ENCODE measurements at regions not wholly inside any gene's neighbourhood (a gene's known extent, or its start where the extent isn't known, plus 50 kb on each side); places are given as distances from the start of the nearest gene placed in this dataset.

GRCh38 chr9:73911804-73912203 lies 585.3 kb upstream of the RORB start:
- TF ChIP-seq, protein P1, sequence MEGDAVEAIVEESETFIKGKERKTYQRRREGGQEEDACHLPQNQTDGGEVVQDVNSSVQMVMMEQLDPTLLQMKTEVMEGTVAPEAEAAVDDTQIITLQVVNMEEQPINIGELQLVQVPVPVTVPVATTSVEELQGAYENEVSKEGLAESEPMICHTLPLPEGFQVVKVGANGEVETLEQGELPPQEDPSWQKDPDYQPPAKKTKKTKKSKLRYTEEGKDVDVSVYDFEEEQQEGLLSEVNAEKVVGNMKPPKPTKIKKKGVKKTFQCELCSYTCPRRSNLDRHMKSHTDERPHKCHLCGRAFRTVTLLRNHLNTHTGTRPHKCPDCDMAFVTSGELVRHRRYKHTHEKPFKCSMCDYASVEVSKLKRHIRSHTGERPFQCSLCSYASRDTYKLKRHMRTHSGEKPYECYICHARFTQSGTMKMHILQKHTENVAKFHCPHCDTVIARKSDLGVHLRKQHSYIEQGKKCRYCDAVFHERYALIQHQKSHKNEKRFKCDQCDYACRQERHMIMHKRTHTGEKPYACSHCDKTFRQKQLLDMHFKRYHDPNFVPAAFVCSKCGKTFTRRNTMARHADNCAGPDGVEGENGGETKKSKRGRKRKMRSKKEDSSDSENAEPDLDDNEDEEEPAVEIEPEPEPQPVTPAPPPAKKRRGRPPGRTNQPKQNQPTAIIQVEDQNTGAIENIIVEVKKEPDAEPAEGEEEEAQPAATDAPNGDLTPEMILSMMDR (IDR thresholded peaks at IDR 0.05) = no peak
- TF ChIP-seq POLR2A (IDR thresholded peaks at IDR 0.05) = no peak

Data from body of pancreas (tissue), 4 donors.